ENCODE measurements at regions not wholly inside any gene's neighbourhood (a gene's known extent, or its start where the extent isn't known, plus 50 kb on each side); places are given as distances from the start of the nearest gene placed in this dataset.
A peak's percentile ranks its signal among the peaks of the same experiment; 100 is the strongest.

GRCh38 chr3:30488070-30488756 lies 118.2 kb upstream of the TGFBR2 start:
- Histone ChIP-seq H3K9me3 (ENCODE audit: control insufficient read depth in 1 of 2, low read length in 2 of 2) (peaks cover 0 to 3% of the 10 kb centered on the region in 2 donors), H3K4me1 (ENCODE audit: control insufficient read depth in 1 of 2, insufficient read depth in 2 of 2, low read length in 2 of 2) (peaks cover 0 to 8% of the 10 kb centered on the region in 2 donors), H3K27me3 (ENCODE audit: low read depth, low read length) (no peaks in the 10 kb centered on the region), H3K4me3 (ENCODE audit: low read depth in 1 of 2, low read length in 2 of 2) (no peak overlapping the region), H3K36me3 (ENCODE audit: control insufficient read depth in 1 of 2, insufficient read depth in 2 of 2, low read length in 2 of 2) (no peaks in the 10 kb centered on the region), H3K27ac (ENCODE audit: low read length) (no peak overlapping the region)

DNA sequence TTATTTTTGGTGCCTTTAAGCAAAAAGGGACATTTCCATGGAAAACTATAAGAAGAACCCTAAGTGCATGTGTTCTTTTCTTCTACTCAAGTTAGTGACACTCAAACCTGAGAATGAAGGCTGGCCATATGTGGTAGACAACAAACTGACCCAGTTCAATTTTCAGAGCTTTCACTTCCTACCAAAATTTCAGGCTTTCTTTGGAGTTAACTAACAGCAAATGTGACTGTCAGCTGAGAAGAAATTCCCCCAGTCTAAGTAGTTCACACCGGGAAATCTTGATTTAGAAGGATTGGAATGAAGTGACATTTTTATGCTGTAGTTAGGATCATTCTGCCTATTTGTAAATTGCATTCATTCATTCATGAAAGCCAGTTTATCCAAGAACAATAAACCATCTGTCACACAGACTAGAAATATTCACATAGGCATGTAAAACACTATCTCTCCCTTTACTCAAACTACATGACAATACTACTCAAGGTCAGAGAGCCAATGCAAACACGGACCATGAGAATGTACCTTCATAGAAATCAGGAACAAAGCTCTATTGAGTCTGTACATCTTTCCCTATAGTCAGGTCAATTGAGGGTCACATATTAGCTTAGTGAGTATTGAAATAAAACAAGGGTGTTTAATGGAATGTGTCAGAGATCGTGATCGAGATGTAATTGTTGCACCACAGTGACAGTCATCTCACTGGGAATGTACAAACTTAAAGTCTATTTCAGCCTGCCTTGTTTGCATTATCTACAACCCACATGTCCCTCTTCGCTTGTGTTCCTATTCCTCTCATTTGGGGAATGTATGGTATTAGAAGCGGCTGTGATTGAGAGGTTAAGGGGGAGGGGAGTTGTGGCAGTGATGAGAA lies 113.8 kb upstream of the TGFBR2 start:
- H3K36me3 ChIP-seq (ENCODE audit: control insufficient read depth in 1 of 2, insufficient read depth in 2 of 2, low read length in 2 of 2), result no peaks in the 10 kb centered on the region
- no peak overlapping the region for H3K27ac ChIP-seq (ENCODE audit: low read length)
- H3K27me3 ChIP-seq (ENCODE audit: low read depth, low read length), result no peaks in the 10 kb centered on the region
- H3K4me3 ChIP-seq (ENCODE audit: low read depth in 1 of 2, low read length in 2 of 2), result no peak overlapping the region
- peaks cover 0 to 3% of the 10 kb centered on the region in 2 donors for H3K9me3 ChIP-seq (ENCODE audit: control insufficient read depth in 1 of 2, low read length in 2 of 2)
- H3K4me1 ChIP-seq (ENCODE audit: control insufficient read depth in 1 of 2, insufficient read depth in 2 of 2, low read length in 2 of 2), result peaks cover 11 to 15% of the 10 kb centered on the region in 2 donors

- peaks cover 0 to 3% of the 10 kb centered on the region in 2 donors for H3K9me3 ChIP-seq (ENCODE audit: control insufficient read depth in 1 of 2, low read length in 2 of 2)
- H3K27ac ChIP-seq (ENCODE audit: low read length), result peak overlapping the region; percentile 48
- H3K27me3 ChIP-seq (ENCODE audit: low read depth, low read length), result no peaks in the 10 kb centered on the region
- peaks cover 11 to 15% of the 10 kb centered on the region in 2 donors for H3K4me1 ChIP-seq (ENCODE audit: control insufficient read depth in 1 of 2, insufficient read depth in 2 of 2, low read length in 2 of 2)
- no peaks in the 10 kb centered on the region for H3K36me3 ChIP-seq (ENCODE audit: control insufficient read depth in 1 of 2, insufficient read depth in 2 of 2, low read length in 2 of 2)
- no peak overlapping the region for H3K4me3 ChIP-seq (ENCODE audit: low read depth in 1 of 2, low read length in 2 of 2)
Measured at GRCh38 chr3:30493911-30494311, 112.5 kb upstream of the TGFBR2 start.

GRCh38 chr3:30495172-30496065 lies 111.0 kb upstream of the TGFBR2 start:
- peak overlapping the region in 1 of 2 donors; percentile 14 for H3K4me3 ChIP-seq (ENCODE audit: low read depth in 1 of 2, low read length in 2 of 2)
- peaks cover 11 to 15% of the 10 kb centered on the region in 2 donors for H3K4me1 ChIP-seq (ENCODE audit: control insufficient read depth in 1 of 2, insufficient read depth in 2 of 2, low read length in 2 of 2)
- no peaks in the 10 kb centered on the region for H3K27me3 ChIP-seq (ENCODE audit: low read depth, low read length)
- H3K9me3 ChIP-seq (ENCODE audit: control insufficient read depth in 1 of 2, low read length in 2 of 2), result no peaks in the 10 kb centered on the region
- no peaks in the 10 kb centered on the region for H3K36me3 ChIP-seq (ENCODE audit: control insufficient read depth in 1 of 2, insufficient read depth in 2 of 2, low read length in 2 of 2)
- peak overlapping the region; percentile 83 for H3K27ac ChIP-seq (ENCODE audit: low read length)

- Histone ChIP-seq H3K27ac (ENCODE audit: low read length) (peak overlapping the region; percentile 83), H3K4me1 (ENCODE audit: control insufficient read depth in 1 of 2, insufficient read depth in 2 of 2, low read length in 2 of 2) (peaks cover 11 to 15% of the 10 kb centered on the region in 2 donors), H3K36me3 (ENCODE audit: control insufficient read depth in 1 of 2, insufficient read depth in 2 of 2, low read length in 2 of 2) (no peaks in the 10 kb centered on the region), H3K27me3 (ENCODE audit: low read depth, low read length) (no peaks in the 10 kb centered on the region), H3K9me3 (ENCODE audit: control insufficient read depth in 1 of 2, low read length in 2 of 2) (no peaks in the 10 kb centered on the region), H3K4me3 (ENCODE audit: low read depth in 1 of 2, low read length in 2 of 2) (peak overlapping the region in 1 of 2 donors; percentile 14)
Measured at GRCh38 chr3:30496066-30496966, 110.1 kb upstream of the TGFBR2 start.

GRCh38 chr3:30498587-30498967 lies 107.8 kb upstream of the TGFBR2 start:
- no peak overlapping the region for H3K27ac ChIP-seq (ENCODE audit: low read length)
- H3K36me3 ChIP-seq (ENCODE audit: control insufficient read depth in 1 of 2, insufficient read depth in 2 of 2, low read length in 2 of 2), result no peaks in the 10 kb centered on the region
- H3K4me3 ChIP-seq (ENCODE audit: low read depth in 1 of 2, low read length in 2 of 2), result no peak overlapping the region
- no peaks in the 10 kb centered on the region for H3K9me3 ChIP-seq (ENCODE audit: control insufficient read depth in 1 of 2, low read length in 2 of 2)
- H3K27me3 ChIP-seq (ENCODE audit: low read depth, low read length), result no peaks in the 10 kb centered on the region
- H3K4me1 ChIP-seq (ENCODE audit: control insufficient read depth in 1 of 2, insufficient read depth in 2 of 2, low read length in 2 of 2), result peaks cover 3 to 11% of the 10 kb centered on the region in 2 donors

GRCh38 chr3:30500666-30501399 lies 105.6 kb upstream of the TGFBR2 start:
- peaks cover 0 to 11% of the 10 kb centered on the region in 2 donors for H3K4me1 ChIP-seq (ENCODE audit: control insufficient read depth in 1 of 2, insufficient read depth in 2 of 2, low read length in 2 of 2)
- no peaks in the 10 kb centered on the region for H3K36me3 ChIP-seq (ENCODE audit: control insufficient read depth in 1 of 2, insufficient read depth in 2 of 2, low read length in 2 of 2)
- no peak overlapping the region for H3K27ac ChIP-seq (ENCODE audit: low read length)

GRCh38 chr3:30501526-30501925 lies 104.9 kb upstream of the TGFBR2 start:
- Histone ChIP-seq H3K27me3 (ENCODE audit: low read depth, low read length) (no peaks in the 10 kb centered on the region), H3K4me3 (ENCODE audit: low read depth in 1 of 2, low read length in 2 of 2) (no peak overlapping the region), H3K36me3 (ENCODE audit: control insufficient read depth in 1 of 2, insufficient read depth in 2 of 2, low read length in 2 of 2) (no peaks in the 10 kb centered on the region), H3K27ac (ENCODE audit: low read length) (no peak overlapping the region), H3K4me1 (ENCODE audit: control insufficient read depth in 1 of 2, insufficient read depth in 2 of 2, low read length in 2 of 2) (peaks cover 0 to 6% of the 10 kb centered on the region in 2 donors), H3K9me3 (ENCODE audit: control insufficient read depth in 1 of 2, low read length in 2 of 2) (no peaks in the 10 kb centered on the region)

More at GRCh38 chr3:30500666-30501399, 105.6 kb upstream of the TGFBR2 start:
- Histone ChIP-seq H3K4me3 (ENCODE audit: low read depth in 1 of 2, low read length in 2 of 2) (no peak overlapping the region), H3K27me3 (ENCODE audit: low read depth, low read length) (no peaks in the 10 kb centered on the region), H3K9me3 (ENCODE audit: control insufficient read depth in 1 of 2, low read length in 2 of 2) (no peaks in the 10 kb centered on the region)

DNA sequence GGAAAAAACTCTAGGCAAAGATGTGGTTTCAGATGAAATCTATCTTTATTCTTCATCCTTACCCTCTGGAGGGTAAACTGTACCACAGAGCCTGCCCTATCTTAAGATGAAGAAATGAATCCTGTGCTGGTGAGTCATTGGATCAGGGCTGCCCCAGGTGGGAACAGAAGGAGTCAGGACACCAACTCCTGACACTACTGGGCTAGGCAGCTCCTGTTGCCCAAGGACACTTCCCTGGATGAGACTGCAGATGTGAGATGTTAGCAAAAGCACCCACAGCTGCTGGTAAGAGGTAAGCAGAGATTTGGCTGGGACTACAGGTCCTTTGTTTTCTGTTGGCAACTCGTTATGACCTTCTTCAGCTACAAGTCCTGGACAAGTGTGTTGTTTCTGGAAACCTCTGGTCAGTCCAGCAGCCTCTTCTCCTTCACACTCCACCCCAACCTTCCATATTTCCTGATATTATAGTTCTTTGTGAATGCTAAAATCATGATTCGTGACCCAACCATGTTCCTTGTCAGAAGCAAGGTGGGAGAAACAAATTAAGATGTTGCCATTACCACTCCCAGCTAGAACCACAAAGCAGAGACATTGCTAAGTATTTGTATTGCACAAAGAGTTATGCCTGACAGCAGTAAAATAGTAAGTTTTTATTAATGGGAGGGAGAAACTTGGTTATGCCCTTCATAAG lies 104.2 kb upstream of the TGFBR2 start:
- Histone ChIP-seq H3K4me3 (ENCODE audit: low read depth in 1 of 2, low read length in 2 of 2) (no peak overlapping the region), H3K27ac (ENCODE audit: low read length) (no peak overlapping the region), H3K36me3 (ENCODE audit: control insufficient read depth in 1 of 2, insufficient read depth in 2 of 2, low read length in 2 of 2) (no peaks in the 10 kb centered on the region), H3K9me3 (ENCODE audit: control insufficient read depth in 1 of 2, low read length in 2 of 2) (no peaks in the 10 kb centered on the region), H3K27me3 (ENCODE audit: low read depth, low read length) (no peaks in the 10 kb centered on the region), H3K4me1 (ENCODE audit: control insufficient read depth in 1 of 2, insufficient read depth in 2 of 2, low read length in 2 of 2) (no peaks in the 10 kb centered on the region)

All from muscle layer of duodenum (tissue), 2 donors.